ENCODE measurements at regions not wholly inside any gene's neighbourhood (a gene's known extent, or its start where the extent isn't known, plus 50 kb on each side); places are given as distances from the start of the nearest gene placed in this dataset.

GRCh38 chr16:11476676-11477075, 110.0 kb downstream of the LITAF start:
- no peak for ATAC-seq
- H3K36me3 Mint-ChIP-seq: no peaks in the 10 kb centered on the region
- CTCF ChIA-PET: no interaction called here

DNA sequence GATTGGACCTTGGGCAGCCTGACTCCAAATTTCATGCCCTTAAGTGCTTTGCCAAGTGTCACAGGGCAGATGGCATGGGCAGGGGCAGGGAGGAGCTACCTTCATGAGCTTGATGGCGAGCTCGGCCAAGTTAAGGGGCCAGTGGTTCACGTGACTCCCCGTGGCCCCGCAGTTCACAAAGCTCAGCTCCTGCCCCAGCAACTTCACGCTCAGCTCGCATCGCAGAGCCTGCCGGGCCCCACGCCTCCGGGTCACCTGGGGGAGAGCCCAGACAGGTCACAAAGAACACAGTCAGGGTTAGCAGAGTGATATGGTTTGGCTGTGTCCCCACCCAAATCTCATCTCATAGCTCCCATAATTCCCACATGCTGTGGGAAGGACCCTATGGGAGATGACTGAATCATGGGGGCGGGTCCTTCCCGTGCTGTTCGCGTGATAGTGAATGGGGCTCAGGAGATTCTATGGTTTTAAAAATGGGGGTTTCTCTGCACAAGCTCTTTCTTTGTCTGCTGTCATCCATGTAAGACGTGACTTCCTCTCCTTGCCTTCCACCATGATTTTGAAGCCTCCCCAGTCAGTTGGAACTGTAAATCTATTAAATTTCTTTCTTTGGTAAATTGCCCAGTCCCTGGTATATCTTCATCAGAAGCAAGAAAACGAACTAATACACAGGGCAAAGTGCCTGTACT, 108.1 kb downstream of the LITAF start:
- Mint-ChIP-seq H3K4me3 (no peak overlapping the region), H3K36me3 (no peaks in the 10 kb centered on the region), H3K9me3 (ENCODE audit: low read depth) (peaks cover 12% of the 10 kb centered on the region), H3K4me1 (no peaks in the 10 kb centered on the region), H3K27me3 (no peaks in the 10 kb centered on the region), H3K27ac (no peak overlapping the region)
- DNase-seq (no peak), ATAC-seq (no peak)
- CTCF ChIA-PET: interaction anchor here (0.7 kb wide), 1 partner anchor 73 kb away, joined by 3 read pairs; no protein-coding TSS in a partner anchor

More at GRCh38 chr16:11476676-11477075, 110.0 kb downstream of the LITAF start:
- H3K4me1 Mint-ChIP-seq: no peaks in the 10 kb centered on the region
- no peak overlapping the region for H3K27ac Mint-ChIP-seq
- DNase-seq: no peak
- H3K9me3 Mint-ChIP-seq (ENCODE audit: low read depth): peaks cover 6% of the 10 kb centered on the region
- no peaks in the 10 kb centered on the region for H3K27me3 Mint-ChIP-seq
- H3K4me3 Mint-ChIP-seq: no peak overlapping the region

DNA sequence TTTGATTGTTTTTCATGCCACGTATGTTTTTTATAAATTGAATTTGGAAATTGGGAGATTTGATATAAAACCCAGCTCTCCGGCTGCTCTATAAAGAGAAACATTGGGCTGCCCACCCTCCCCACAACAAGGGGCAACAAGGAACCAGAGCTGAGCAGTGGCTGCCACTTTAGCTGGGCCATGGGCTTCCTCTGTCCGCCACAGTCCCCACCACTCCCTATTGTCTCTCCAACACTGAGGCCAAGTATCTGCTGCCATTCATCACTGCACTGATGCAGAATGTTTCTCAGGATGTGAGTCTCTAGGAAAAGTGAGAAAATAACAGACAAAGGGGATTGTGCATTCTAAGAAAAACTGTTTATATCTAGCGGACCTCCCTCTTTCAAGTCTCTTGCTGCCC, 106.8 kb downstream of the LITAF start:
- Mint-ChIP-seq H3K27me3 (no peaks in the 10 kb centered on the region), H3K4me3 (no peak overlapping the region), H3K36me3 (no peaks in the 10 kb centered on the region), H3K9me3 (ENCODE audit: low read depth) (peaks cover 13% of the 10 kb centered on the region), H3K27ac (no peak overlapping the region), H3K4me1 (no peaks in the 10 kb centered on the region)
- no peak for ATAC-seq
- no peak for DNase-seq
- CTCF ChIA-PET: no interaction called here

- no peaks in the 10 kb centered on the region for H3K27me3 Mint-ChIP-seq
- no peaks in the 10 kb centered on the region for H3K4me1 Mint-ChIP-seq
- H3K9me3 Mint-ChIP-seq (ENCODE audit: low read depth): peaks cover 17% of the 10 kb centered on the region
- H3K4me3 Mint-ChIP-seq: no peak overlapping the region
- no peak for ATAC-seq
- H3K36me3 Mint-ChIP-seq: no peaks in the 10 kb centered on the region
- CTCF ChIA-PET: no interaction called here
- DNase-seq: no peak
- no peak overlapping the region for H3K27ac Mint-ChIP-seq
Measured at GRCh38 chr16:11480634-11481033, 106.1 kb downstream of the LITAF start.

- CTCF ChIA-PET: interaction anchor here (0.9 kb wide), 1 partner anchor 86 kb away, joined by 3 read pairs; no protein-coding TSS in a partner anchor
- peaks cover 22% of the 10 kb centered on the region for H3K9me3 Mint-ChIP-seq (ENCODE audit: low read depth)
- no peak overlapping the region for H3K27ac Mint-ChIP-seq
- no peak for ATAC-seq
- H3K27me3 Mint-ChIP-seq: no peaks in the 10 kb centered on the region
- H3K4me3 Mint-ChIP-seq: no peak overlapping the region
- DNase-seq: no peak
- H3K36me3 Mint-ChIP-seq: no peaks in the 10 kb centered on the region
- H3K4me1 Mint-ChIP-seq: no peaks in the 10 kb centered on the region
Measured at GRCh38 chr16:11481987-11482386, 104.7 kb downstream of the LITAF start.

- no peaks in the 10 kb centered on the region for H3K4me1 Mint-ChIP-seq
- H3K36me3 Mint-ChIP-seq: no peaks in the 10 kb centered on the region
- H3K9me3 Mint-ChIP-seq (ENCODE audit: low read depth): peaks cover 22% of the 10 kb centered on the region
- CTCF ChIA-PET: interaction anchor here (1.2 kb wide), 1 partner anchor 10 kb away, joined by 3 read pairs; no protein-coding TSS in a partner anchor
- H3K27ac Mint-ChIP-seq: no peak overlapping the region
- ATAC-seq (no peak), DNase-seq (no peak)
- no peaks in the 10 kb centered on the region for H3K27me3 Mint-ChIP-seq
- H3K4me3 Mint-ChIP-seq: no peak overlapping the region
Measured at GRCh38 chr16:11482946-11483748, 103.6 kb downstream of the LITAF start.

DNA sequence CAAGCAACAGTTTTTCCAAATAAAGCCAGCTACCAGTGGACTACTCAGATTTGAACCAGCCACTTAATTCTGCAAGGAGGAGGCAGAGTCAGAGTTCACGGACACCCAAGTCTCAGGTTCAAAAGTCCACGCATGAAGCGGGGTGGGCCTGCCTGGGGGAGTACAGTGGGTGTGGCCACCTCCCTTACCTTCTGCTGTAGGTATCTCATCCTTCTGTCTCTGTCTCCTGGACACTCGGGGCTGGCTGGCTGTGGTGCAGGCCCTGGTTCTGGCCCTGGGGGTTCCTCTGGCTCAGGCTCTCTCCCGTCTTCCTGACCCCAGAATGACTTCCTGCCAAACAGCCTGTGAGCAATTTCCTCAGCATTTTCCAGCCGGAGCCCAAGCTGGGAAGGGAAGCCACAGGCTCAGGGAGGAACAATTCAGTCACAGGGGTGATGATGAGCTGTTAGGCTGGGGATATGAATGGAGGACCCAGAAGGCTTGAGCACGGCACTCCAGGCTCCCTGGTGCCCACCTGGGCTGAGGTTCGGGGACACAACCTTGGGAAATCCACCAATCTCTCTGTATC, 101.9 kb downstream of the LITAF start:
- Mint-ChIP-seq H3K27ac (no peak overlapping the region), H3K4me3 (no peak overlapping the region), H3K36me3 (no peaks in the 10 kb centered on the region), H3K27me3 (no peaks in the 10 kb centered on the region), H3K9me3 (ENCODE audit: low read depth) (peaks cover 22% of the 10 kb centered on the region), H3K4me1 (no peaks in the 10 kb centered on the region)
- DNase-seq (no peak), ATAC-seq (no peak)
- CTCF ChIA-PET: interaction anchor here (1.2 kb wide), 1 partner anchor 12 kb away, joined by 3 read pairs; no protein-coding TSS in a partner anchor

GRCh38 chr16:11485676-11486075, 101.0 kb downstream of the LITAF start:
- CTCF ChIA-PET: no interaction called here
- DNase-seq (no peak), ATAC-seq (no peak)
- Mint-ChIP-seq H3K4me3 (no peak overlapping the region), H3K27me3 (no peaks in the 10 kb centered on the region), H3K36me3 (no peaks in the 10 kb centered on the region), H3K9me3 (ENCODE audit: low read depth) (peaks cover 21% of the 10 kb centered on the region), H3K27ac (no peak overlapping the region), H3K4me1 (no peaks in the 10 kb centered on the region)

GRCh38 chr16:11487289-11487688, 99.4 kb downstream of the LITAF start:
- DNase-seq: no peak
- H3K4me1 Mint-ChIP-seq: no peaks in the 10 kb centered on the region
- H3K27ac Mint-ChIP-seq: no peak overlapping the region
- no peak for ATAC-seq
- no peak overlapping the region for H3K4me3 Mint-ChIP-seq
- H3K27me3 Mint-ChIP-seq: no peaks in the 10 kb centered on the region
- no peaks in the 10 kb centered on the region for H3K36me3 Mint-ChIP-seq
- peaks cover 19% of the 10 kb centered on the region for H3K9me3 Mint-ChIP-seq (ENCODE audit: low read depth)
- CTCF ChIA-PET: no interaction called here

- no peaks in the 10 kb centered on the region for H3K4me1 Mint-ChIP-seq
- H3K9me3 Mint-ChIP-seq (ENCODE audit: low read depth): peaks cover 16% of the 10 kb centered on the region
- DNase-seq: no peak
- H3K27ac Mint-ChIP-seq: no peak overlapping the region
- H3K4me3 Mint-ChIP-seq: no peak overlapping the region
- no peaks in the 10 kb centered on the region for H3K36me3 Mint-ChIP-seq
- CTCF ChIA-PET: no interaction called here
- H3K27me3 Mint-ChIP-seq: no peaks in the 10 kb centered on the region
- no peak for ATAC-seq
Measured at GRCh38 chr16:11488304-11488703, 98.4 kb downstream of the LITAF start.

DNA sequence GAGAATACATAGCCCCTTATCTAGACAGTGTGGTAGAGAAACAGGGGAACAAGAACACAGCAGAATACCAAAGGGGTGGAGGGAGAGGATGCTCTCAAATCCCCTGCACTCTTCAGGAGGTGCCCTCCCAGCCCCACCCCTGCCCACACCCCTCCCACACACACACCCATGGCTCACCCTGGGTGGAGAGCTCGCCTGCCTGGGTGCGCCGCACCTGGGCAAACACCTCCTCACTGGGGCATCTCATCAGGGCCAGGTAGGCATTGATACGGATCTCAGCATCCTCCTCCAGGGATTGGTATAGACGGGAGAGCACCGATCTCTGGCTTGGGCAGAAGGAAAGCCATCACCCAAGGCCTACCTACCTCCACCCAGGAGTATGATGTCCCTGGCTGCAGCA, 95.2 kb downstream of the LITAF start:
- Mint-ChIP-seq H3K27ac (no peak overlapping the region), H3K4me1 (peaks cover 9% of the 10 kb centered on the region), H3K4me3 (no peak overlapping the region), H3K36me3 (no peaks in the 10 kb centered on the region), H3K27me3 (no peaks in the 10 kb centered on the region), H3K9me3 (ENCODE audit: low read depth) (peaks cover 6% of the 10 kb centered on the region)
- CTCF ChIA-PET: no interaction called here
- no peak for DNase-seq
- no peak for ATAC-seq

DNA sequence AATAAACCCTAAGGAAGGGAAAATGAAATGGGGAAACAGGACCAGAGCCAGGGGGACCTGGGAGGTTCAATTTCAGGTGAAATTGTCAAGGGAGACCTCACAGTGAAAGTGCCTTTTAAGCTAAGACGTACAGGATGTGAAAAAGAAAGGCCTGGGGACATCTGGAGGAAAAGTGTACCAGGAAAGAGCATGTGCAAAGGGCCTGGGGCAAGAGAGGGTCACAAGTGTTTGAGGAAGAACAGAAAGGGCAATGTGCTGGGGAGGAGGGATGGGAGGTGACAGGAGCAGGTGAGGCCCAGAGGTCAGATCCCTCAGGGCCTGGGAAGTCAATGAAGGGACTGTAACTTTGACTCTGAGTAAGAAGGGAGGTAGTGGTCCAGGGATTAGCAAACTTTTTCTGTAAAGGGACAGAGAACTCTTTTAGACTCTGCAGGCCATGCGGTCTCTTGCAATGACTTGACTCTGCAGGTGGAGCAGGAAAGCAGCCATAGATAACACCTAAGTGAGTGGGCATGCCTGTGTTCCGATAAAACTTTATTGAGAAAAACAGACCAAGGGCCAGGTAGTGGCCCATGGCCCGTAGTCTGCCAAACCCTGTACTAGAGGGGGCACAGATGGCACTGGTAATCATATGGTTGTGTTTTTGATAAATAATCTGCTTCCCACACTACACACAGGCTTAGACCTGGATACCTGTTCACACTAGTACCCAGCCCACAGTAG, 93.8 kb downstream of the LITAF start:
- no peak overlapping the region for H3K4me3 Mint-ChIP-seq
- no peaks in the 10 kb centered on the region for H3K36me3 Mint-ChIP-seq
- CTCF ChIA-PET: no interaction called here
- no peak overlapping the region for H3K27ac Mint-ChIP-seq
- no peak for DNase-seq
- no peaks in the 10 kb centered on the region for H3K27me3 Mint-ChIP-seq
- peaks cover 18% of the 10 kb centered on the region for H3K4me1 Mint-ChIP-seq
- H3K9me3 Mint-ChIP-seq (ENCODE audit: low read depth): peaks cover 6% of the 10 kb centered on the region
- ATAC-seq: no peak

- Mint-ChIP-seq H3K4me3 (no peak overlapping the region), H3K4me1 (peaks cover 18% of the 10 kb centered on the region), H3K27me3 (no peaks in the 10 kb centered on the region), H3K36me3 (no peaks in the 10 kb centered on the region), H3K9me3 (ENCODE audit: low read depth) (peaks cover 6% of the 10 kb centered on the region), H3K27ac (no peak overlapping the region)
- CTCF ChIA-PET: no interaction called here
- no peak for DNase-seq
- ATAC-seq: no peak
Measured at GRCh38 chr16:11493531-11493929, 93.2 kb downstream of the LITAF start.

Measured in activated CD8-positive, alpha-beta memory T cell treated with anti-CD3 and anti-CD28 coated beads, Interleukin-2, amount 10 ng/mL, durations not matched to agents 7 days and 5 days (primary cell).